Endothelial cell of umbilical vein (primary cell): ENCODE measurements at regions not wholly inside any gene's neighbourhood (a gene's known extent, or its start where the extent isn't known, plus 50 kb on each side); places are given as distances from the start of the nearest gene placed in this dataset.

Experiments used
- BruUV-seq: library from RNA; stranded (reverse); fragments of 400-500 nt; replicated peaks from 2 replicates; lab custom pipeline; 2021; lab: Mats Ljungman, UMichigan
- CTCF ChIA-PET: fragments of 300-600, 350-600 bp; sonication (Branson Sonifier 250); formaldehyde crosslinking; loops from one replicate; lab custom pipeline; 2021; ENCODE audit warnings: antibody characterized with exemption, inconsistent platforms; lab: Charles Lee
- POLR2A ChIA-PET: fragments of 300-600, 350-600 bp; sonication (Branson Sonifier 250); formaldehyde crosslinking; loops from one replicate; lab custom pipeline; 2021; ENCODE audit warnings: antibody characterized with exemption, inconsistent platforms; lab: Charles Lee
- DNase-seq: peaks from one replicate; pipeline ENCODE4 v3.0.0-alpha.2; 2011; ENCODE audit warnings: low read depth, low spot score
- FAIRE-seq: peaks from 2 replicates; lab custom pipeline; 2011; peaks lifted over from hg19 to GRCh38; lab: Jason Lieb, UNC
- H2AFZ ChIP-seq: 2 replicates; pipeline ENCODE4 v1.6.0; 2012; ENCODE audit warnings: low read depth, low read length, control low read depth, inconsistent platforms
- H3K27ac ChIP-seq: 2 replicates; pipeline ENCODE4 v1.5.1; 2011; ENCODE audit warnings: low read depth, mild to moderate bottlenecking, control low read depth, low read length, moderate library complexity; ENCODE audit not compliant: insufficient read depth
- H3K27me3 ChIP-seq, 2 experiments: 2 replicates each; pipeline versions ENCODE4 v1.6.0 to v1.6.1; 2011; ENCODE audit warnings: low read length in 2 of 2, mixed read lengths in 1 of 2; ENCODE audit not compliant: control insufficient read depth in 2 of 2, insufficient read depth in 2 of 2
- H3K36me3 ChIP-seq, 2 experiments: 2 replicates in 1 of 2; 3 replicates in 1 of 2; pipeline ENCODE4 v1.5.1; 2011; ENCODE audit warnings: low read length in 2 of 2, mild to moderate bottlenecking in 1 of 2, moderate library complexity in 1 of 2; ENCODE audit not compliant: control insufficient read depth in 2 of 2, insufficient read depth in 2 of 2; ENCODE audit errors: extremely low read depth in 1 of 2
- H3K4me1 ChIP-seq: 3 replicates; pipeline ENCODE4 v1.5.1; 2011; ENCODE audit warnings: mild to moderate bottlenecking, low read length; ENCODE audit not compliant: control insufficient read depth, insufficient read depth; ENCODE audit errors: extremely low read depth
- H3K4me2 ChIP-seq: 2 replicates; pipeline ENCODE4 v1.6.1; 2011; ENCODE audit warnings: low read length, control low read depth, mixed read lengths; ENCODE audit not compliant: insufficient read depth
- H3K4me3 ChIP-seq, 3 experiments: fragments of 200-600 bp in 1 of 3; sonication (generic), shearing (Covaris generic) in 1 of 3; replicated peaks in 1 of 3; 2 replicates each; pipeline ENCODE4 v1.5.1; 2011 to 2016; ENCODE audit warnings: control low read depth in 3 of 3, low read length in 3 of 3, mild to moderate bottlenecking in 2 of 3, inconsistent platforms in 1 of 3, low read depth in 1 of 3, moderate library complexity in 1 of 3; ENCODE audit not compliant: insufficient read depth in 1 of 3
- H3K79me2 ChIP-seq: 2 replicates; pipeline ENCODE4 v1.6.0; 2012; ENCODE audit warnings: low read length, inconsistent platforms; ENCODE audit not compliant: control insufficient read depth, insufficient read depth
- H3K9ac ChIP-seq: replicated peaks from 2 replicates; pipeline ENCODE3; 2011; ENCODE audit warnings: low read length, control low read depth; ENCODE audit not compliant: insufficient read depth; ENCODE audit errors: extremely low read depth
- H3K9me1 ChIP-seq: replicated peaks from 3 replicates; pipeline ENCODE4 v1.6.0; 2011; ENCODE audit warnings: mild to moderate bottlenecking, low read length; ENCODE audit not compliant: control insufficient read depth, insufficient read depth; ENCODE audit errors: extremely low read depth
- H3K9me3 ChIP-seq: replicated peaks from 2 replicates; pipeline ENCODE4 v1.5.1; 2012; ENCODE audit warnings: low read length, inconsistent platforms; ENCODE audit not compliant: control insufficient read depth, insufficient read depth
- H4K20me1 ChIP-seq: replicated peaks from 2 replicates; pipeline ENCODE3; 2011; ENCODE audit warnings: mild to moderate bottlenecking, low read length; ENCODE audit not compliant: control insufficient read depth, insufficient read depth; ENCODE audit errors: extremely low read depth
- EZH2 ChIP-seq: IDR thresholded peaks from 2 replicates; pipeline ENCODE4 v1.6.1; 2012; ENCODE audit warnings: borderline replicate concordance, low read depth, mild to moderate bottlenecking, moderate library complexity, low read length, inconsistent platforms; ENCODE audit not compliant: severe bottlenecking
- FOS ChIP-seq: IDR thresholded peaks from 2 replicates; pipeline ENCODE4 v1.6.1; 2011; ENCODE audit warnings: mild to moderate bottlenecking, low read length, moderate library complexity, borderline replicate concordance; ENCODE audit not compliant: insufficient read depth
- GATA2 ChIP-seq: IDR thresholded peaks from 2 replicates; pipeline ENCODE4 v1.7.0; 2011; ENCODE audit warnings: low read depth, mild to moderate bottlenecking, moderate library complexity, mixed read lengths, low read length; ENCODE audit not compliant: insufficient read length, insufficient read depth
- MYC ChIP-seq: IDR thresholded peaks from one replicate; pipeline ENCODE4 v1.6.1; 2011; ENCODE audit warnings: mild to moderate bottlenecking, low read depth, low read length
- POLR2A ChIP-seq: IDR thresholded peaks from 2 replicates; pipeline ENCODE4 v1.6.1; 2012; ENCODE audit warnings: low read depth, mild to moderate bottlenecking, control low read depth, low read length
- POLR2AphosphoS5 ChIP-seq: IDR thresholded peaks from 2 replicates; pipeline ENCODE4 v1.6.1; 2012; ENCODE audit warnings: low read depth, mild to moderate bottlenecking, control low read depth, low read length, moderate library complexity; ENCODE audit not compliant: insufficient read depth
- dilution Hi-C: fragments of 300-500 bp; cut with MboI; formaldehyde crosslinking; loops from one replicate; pipeline ENCODE4 v1.15.0; 2019; ENCODE audit warnings: low sequenced_read_pairs; ENCODE audit not compliant: extremely low pct_ligation_motif_present
- intact Hi-C: fragments of 100-400 bp; cut with micrococcal nuclease; formaldehyde crosslinking; loops from one replicate; pipeline ENCODE4 v1.10.0; 2022
- TF ChIP-seq, protein P1 (sequence below), 2 donors: IDR thresholded peaks; 1 replicate in 1 of 2; 2 replicates in 1 of 2; pipeline ENCODE4 v1.5.1; 2011; ENCODE audit warnings: low read length in 2 of 2, mild to moderate bottlenecking in 2 of 2, moderate library complexity in 2 of 2, control low read depth in 1 of 2, inconsistent platforms in 1 of 2, low read depth in 1 of 2; ENCODE audit not compliant: insufficient read depth in 1 of 2; ENCODE audit errors: extremely low read depth in 1 of 2

DNA sequence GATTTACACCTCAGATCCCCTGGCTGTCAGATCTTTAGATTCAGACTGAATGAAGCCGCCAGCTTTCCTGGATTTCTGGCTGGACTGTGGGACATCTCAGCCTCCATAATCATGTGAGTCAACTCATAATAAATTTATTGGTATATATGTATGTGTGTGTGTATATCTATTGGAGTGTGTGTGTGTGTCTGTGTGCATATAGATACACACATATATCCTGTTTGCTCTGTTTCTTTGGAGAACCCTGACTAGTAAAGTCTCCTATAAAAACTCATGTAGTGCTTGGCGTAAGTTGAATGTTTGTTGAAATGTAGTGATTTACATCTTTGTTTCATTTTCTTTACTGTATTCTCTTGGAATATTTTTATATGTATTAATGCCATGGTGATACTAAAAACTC lies 499.5 kb upstream of the KLF12 start:
- Histone ChIP-seq H3K9ac (no peak overlapping the region), H3K4me3 (no peak overlapping the region), H3K4me1 (no peaks in the 10 kb centered on the region), H3K9me3 (no peaks in the 10 kb centered on the region), H3K36me3 (no peaks in the 10 kb centered on the region), H3K4me2 (no peak overlapping the region), H3K27ac (no peak overlapping the region), H2AFZ (no peak overlapping the region), H3K79me2 (no peaks in the 10 kb centered on the region), H3K9me1 (no peaks in the 10 kb centered on the region), H4K20me1 (no peaks in the 10 kb centered on the region), H3K27me3 (no peaks in the 10 kb centered on the region)
- CTCF ChIA-PET, result no interaction called here
- dilution Hi-C loops (no loop called here), intact Hi-C loops (no loop called here)
- no peak for TF ChIP-seq POLR2AphosphoS5
- no peak for TF ChIP-seq EZH2
- no peak for TF ChIP-seq FOS
- TF ChIP-seq MYC, result no peak
- TF ChIP-seq GATA2, result no peak
- BruUV-seq, result no TSS peak
- POLR2A ChIA-PET, result no interaction called here
- FAIRE-seq (no peak), DNase-seq (no peak)

GRCh38 chr13:74629985-74630384 lies 495.8 kb upstream of the KLF12 start:
- Histone ChIP-seq H3K27ac (no peak overlapping the region), H3K4me2 (no peak overlapping the region), H3K27me3 (no peaks in the 10 kb centered on the region), H3K4me1 (no peaks in the 10 kb centered on the region), H3K79me2 (no peaks in the 10 kb centered on the region), H3K36me3 (no peaks in the 10 kb centered on the region), H3K9me1 (no peaks in the 10 kb centered on the region), H3K9ac (no peak overlapping the region), H3K4me3 (no peak overlapping the region), H2AFZ (no peak overlapping the region), H4K20me1 (no peaks in the 10 kb centered on the region), H3K9me3 (no peaks in the 10 kb centered on the region)
- TF ChIP-seq GATA2 (no peak), FOS (no peak), POLR2A (no peak), EZH2 (no peak), MYC (no peak), POLR2AphosphoS5 (no peak)
- TF ChIP-seq, protein P1, sequence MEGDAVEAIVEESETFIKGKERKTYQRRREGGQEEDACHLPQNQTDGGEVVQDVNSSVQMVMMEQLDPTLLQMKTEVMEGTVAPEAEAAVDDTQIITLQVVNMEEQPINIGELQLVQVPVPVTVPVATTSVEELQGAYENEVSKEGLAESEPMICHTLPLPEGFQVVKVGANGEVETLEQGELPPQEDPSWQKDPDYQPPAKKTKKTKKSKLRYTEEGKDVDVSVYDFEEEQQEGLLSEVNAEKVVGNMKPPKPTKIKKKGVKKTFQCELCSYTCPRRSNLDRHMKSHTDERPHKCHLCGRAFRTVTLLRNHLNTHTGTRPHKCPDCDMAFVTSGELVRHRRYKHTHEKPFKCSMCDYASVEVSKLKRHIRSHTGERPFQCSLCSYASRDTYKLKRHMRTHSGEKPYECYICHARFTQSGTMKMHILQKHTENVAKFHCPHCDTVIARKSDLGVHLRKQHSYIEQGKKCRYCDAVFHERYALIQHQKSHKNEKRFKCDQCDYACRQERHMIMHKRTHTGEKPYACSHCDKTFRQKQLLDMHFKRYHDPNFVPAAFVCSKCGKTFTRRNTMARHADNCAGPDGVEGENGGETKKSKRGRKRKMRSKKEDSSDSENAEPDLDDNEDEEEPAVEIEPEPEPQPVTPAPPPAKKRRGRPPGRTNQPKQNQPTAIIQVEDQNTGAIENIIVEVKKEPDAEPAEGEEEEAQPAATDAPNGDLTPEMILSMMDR (IDR thresholded peaks at IDR 0.05; ENCODE audit: extremely low read depth in 1 of 2, insufficient read depth in 1 of 2, low read depth in 1 of 2, low read length in 2 of 2), result no peak
- DNase-seq (no peak), FAIRE-seq (no peak)
- dilution Hi-C loops (no loop called here), intact Hi-C loops (no loop called here)
- no TSS peak for BruUV-seq
- ChIA-PET CTCF (no interaction called here), POLR2A (no interaction called here)
